HG03108 (cell line): ENCODE measurements at regions not wholly inside any gene's neighbourhood (a gene's known extent, or its start where the extent isn't known, plus 50 kb on each side); places are given as distances from the start of the nearest gene placed in this dataset.

Experiments used
- ATAC-seq: cut with Tn5 transposase; IDR thresholded peaks from one replicate; pipeline ENCODE4 v1.9.1; 2021; ENCODE audit warnings: moderate library complexity; ENCODE audit not compliant: unreplicated experiment

GRCh38 chr2:203789618-203790017 is 78.0 kb upstream of the CTLA4 start:
- no peak for ATAC-seq

GRCh38 chr2:203790134-203790852 is 77.3 kb upstream of the CTLA4 start:
- ATAC-seq: no peak

- no peak for ATAC-seq
Measured at GRCh38 chr2:203796248-203797010, 71.1 kb upstream of the CTLA4 start.

- ATAC-seq: no peak
Measured at GRCh38 chr2:203797276-203797675, 70.3 kb upstream of the CTLA4 start.

- ATAC-seq: no peak
Measured at GRCh38 chr2:203797712-203798111, 69.9 kb upstream of the CTLA4 start.

- no peak for ATAC-seq
Measured at GRCh38 chr2:203798296-203799087, 69.1 kb upstream of the CTLA4 start.

GRCh38 chr2:203799908-203800307 is 67.7 kb upstream of the CTLA4 start:
- peak; percentile 89 for ATAC-seq

- ATAC-seq: no peak
Measured at GRCh38 chr2:203800783-203801182, 66.8 kb upstream of the CTLA4 start.

GRCh38 chr2:203802342-203803052 is 65.1 kb upstream of the CTLA4 start:
- no peak for ATAC-seq

GRCh38 chr2:203803053-203803429 is 64.5 kb upstream of the CTLA4 start:
- ATAC-seq: no peak

GRCh38 chr2:203804070-203804469 is 63.5 kb upstream of the CTLA4 start:
- ATAC-seq: no peak

- no peak for ATAC-seq
Measured at GRCh38 chr2:203804764-203805485, 62.6 kb upstream of the CTLA4 start.

- ATAC-seq: no peak
Measured at GRCh38 chr2:203805486-203805838, 62.1 kb upstream of the CTLA4 start.

- ATAC-seq: no peak
Measured at GRCh38 chr2:203806761-203807160, 60.8 kb upstream of the CTLA4 start.

- ATAC-seq: no peak
Measured at GRCh38 chr2:203808046-203808750, 59.4 kb upstream of the CTLA4 start.

GRCh38 chr2:203809084-203809521 is 58.5 kb upstream of the CTLA4 start:
- no peak for ATAC-seq

GRCh38 chr2:203809991-203810510 is 57.5 kb upstream of the CTLA4 start:
- no peak for ATAC-seq

GRCh38 chr2:203811491-203812221 is 55.9 kb upstream of the CTLA4 start:
- ATAC-seq: peak; percentile 77
